GM12892 (cell line): ENCODE measurements at regions not wholly inside any gene's neighbourhood (a gene's known extent, or its start where the extent isn't known, plus 50 kb on each side); places are given as distances from the start of the nearest gene placed in this dataset.
"Not testable (repeated sequence)": the region's sequence is repeated elsewhere in the genome, so short reads cannot be mapped to it uniquely, and the experiment has no call there.

Experiments used
- DNase-seq: peaks from one replicate; pipeline ENCODE4 v3.0.0; 2011; ENCODE audit not compliant: insufficient read length
- FAIRE-seq: peaks from 2 replicates; lab custom pipeline; 2011; peaks lifted over from hg19 to GRCh38; lab: Jason Lieb, UNC
- POLR2A ChIP-seq: IDR thresholded peaks from 2 replicates; pipeline ENCODE4 v1.6.1; 2011; ENCODE audit warnings: low read depth, low read length, control low read depth
- POLR2AphosphoS5 ChIP-seq: IDR thresholded peaks from 2 replicates; pipeline ENCODE4 v1.6.1; 2011; ENCODE audit warnings: low read depth, low read length, control low read depth
- TAF1 ChIP-seq: IDR thresholded peaks from 2 replicates; pipeline ENCODE4 v1.6.1; 2011; ENCODE audit warnings: low read depth, mild to moderate bottlenecking, control low read depth, low read length, borderline replicate concordance

DNA sequence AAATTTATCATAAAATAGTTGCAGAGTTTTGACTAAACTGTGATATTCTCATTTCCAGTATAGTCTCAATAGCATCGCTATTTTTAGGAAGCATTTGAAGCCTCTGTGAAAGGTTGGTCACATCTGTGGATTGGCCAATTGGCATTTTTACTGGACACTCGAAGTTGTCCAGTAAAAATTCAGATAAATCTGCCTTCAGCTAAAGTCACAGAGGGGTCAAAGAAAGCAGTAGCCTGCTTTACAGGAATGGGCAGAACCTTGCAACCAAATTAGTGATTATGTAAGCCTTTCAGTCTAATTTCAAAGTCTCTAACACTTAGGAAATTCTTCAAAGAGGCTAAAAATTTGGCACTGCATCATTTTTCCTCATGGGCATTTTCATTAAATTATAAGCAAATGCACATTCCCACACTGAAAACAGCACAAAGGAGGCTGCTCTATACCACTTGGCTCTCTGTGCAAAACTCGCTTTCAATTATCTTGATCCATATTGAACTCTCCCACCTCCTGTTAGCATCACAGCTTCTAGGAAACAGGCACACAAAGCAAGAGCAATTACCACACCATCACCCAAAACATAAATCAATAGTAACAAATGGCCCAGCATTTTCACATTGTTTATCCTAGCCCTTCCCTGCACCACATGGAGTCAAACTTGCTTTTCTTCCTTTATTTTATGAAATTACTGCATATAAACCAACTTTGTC lies 318.5 kb upstream of the DUSP10 start:
- no peak for DNase-seq
- TF ChIP-seq POLR2A (no peak), TAF1 (no peak), POLR2AphosphoS5 (no peak)
- FAIRE-seq, result no peak

DNA sequence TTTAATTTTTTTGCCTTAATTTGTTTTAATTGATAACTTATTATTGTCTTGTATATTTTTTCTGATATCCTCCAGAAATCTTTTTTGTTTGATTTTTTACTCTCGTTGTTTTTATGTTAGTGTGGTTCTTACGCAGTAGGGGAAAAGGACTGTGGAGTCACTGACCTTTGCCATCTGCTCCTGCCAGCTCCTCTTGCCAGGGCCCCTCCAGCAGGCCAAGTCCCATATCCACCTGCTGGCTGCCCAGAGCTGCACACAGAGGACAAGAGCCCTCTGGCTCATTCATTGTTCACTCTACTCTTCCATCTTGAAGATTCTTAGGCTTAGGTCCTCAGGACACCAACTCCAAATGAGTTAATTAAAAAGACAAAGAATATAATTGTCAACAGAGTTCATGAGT lies 316.4 kb upstream of the DUSP10 start:
- TF ChIP-seq POLR2AphosphoS5, result no peak
- TF ChIP-seq POLR2A, result no peak
- no peak for TF ChIP-seq TAF1
- no peak for DNase-seq
- FAIRE-seq, result no peak

DNA sequence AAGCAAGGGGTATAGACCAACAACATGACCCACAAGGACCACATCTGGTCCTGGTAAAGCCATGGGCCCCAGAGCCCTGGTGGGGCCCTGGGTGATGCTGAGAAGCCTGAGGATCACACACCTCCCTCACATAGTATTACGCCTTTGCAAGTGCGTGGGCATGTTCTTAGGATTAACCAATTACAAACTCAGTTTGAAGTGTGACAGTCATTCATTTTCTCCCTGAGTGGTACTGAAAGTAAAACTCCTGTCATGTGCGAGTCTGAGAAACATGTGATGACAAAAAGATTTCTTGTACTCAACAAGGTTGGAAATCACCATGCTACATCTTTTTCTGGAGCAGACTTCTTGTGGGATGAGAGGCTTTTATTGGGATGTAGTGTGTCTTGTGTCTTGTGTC lies 315.3 kb upstream of the DUSP10 start:
- FAIRE-seq (no peak), DNase-seq (no peak)
- no peak for TF ChIP-seq TAF1
- TF ChIP-seq POLR2A, result no peak
- TF ChIP-seq POLR2AphosphoS5, result no peak

DNA sequence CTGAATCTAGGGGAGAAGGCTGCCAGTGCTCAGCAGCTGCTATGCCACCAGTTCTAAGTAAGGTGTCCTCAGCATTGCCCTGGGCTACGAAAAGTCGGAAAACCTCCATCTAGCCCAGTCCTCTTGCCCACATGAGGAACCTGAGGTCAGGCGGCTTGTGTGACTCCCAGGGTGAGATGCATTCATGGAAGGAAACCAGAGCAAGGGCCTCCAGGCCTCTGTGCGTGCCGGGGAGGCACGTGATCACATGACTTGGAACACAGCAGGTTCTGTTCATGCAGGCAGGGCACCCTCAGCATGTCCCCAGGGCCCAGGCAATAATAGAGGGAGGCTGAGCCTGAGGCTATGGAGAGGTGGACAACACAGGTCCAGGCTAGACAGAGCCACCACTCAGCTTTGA lies 312.5 kb upstream of the DUSP10 start:
- FAIRE-seq, result no peak
- no peak for DNase-seq
- no peak for TF ChIP-seq TAF1
- TF ChIP-seq POLR2A, result no peak
- no peak for TF ChIP-seq POLR2AphosphoS5

DNA sequence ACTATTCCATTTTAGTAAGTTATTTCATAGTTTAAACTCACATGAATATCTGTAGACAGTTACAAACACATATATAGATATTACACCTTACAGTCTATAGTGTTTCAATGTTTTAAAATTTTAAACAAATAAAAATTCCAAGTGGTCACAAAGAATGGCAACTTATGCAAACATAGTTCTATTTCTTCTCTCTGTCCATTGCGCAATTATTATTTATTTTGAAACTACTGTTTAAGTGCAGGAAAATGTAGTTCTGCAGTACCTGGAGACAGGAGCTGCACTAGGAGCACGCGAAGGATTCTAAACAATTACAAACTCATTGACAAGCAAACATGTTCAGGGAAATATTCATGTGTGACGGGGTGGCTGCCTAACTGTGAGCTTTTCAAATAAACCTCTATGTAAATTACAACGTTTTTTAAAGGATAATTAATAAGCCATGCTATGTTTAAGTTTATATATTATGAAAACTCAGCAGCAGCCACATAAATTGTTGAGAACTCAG lies 312.0 kb upstream of the DUSP10 start:
- TF ChIP-seq POLR2AphosphoS5, result no peak
- TF ChIP-seq POLR2A, result no peak

DNA sequence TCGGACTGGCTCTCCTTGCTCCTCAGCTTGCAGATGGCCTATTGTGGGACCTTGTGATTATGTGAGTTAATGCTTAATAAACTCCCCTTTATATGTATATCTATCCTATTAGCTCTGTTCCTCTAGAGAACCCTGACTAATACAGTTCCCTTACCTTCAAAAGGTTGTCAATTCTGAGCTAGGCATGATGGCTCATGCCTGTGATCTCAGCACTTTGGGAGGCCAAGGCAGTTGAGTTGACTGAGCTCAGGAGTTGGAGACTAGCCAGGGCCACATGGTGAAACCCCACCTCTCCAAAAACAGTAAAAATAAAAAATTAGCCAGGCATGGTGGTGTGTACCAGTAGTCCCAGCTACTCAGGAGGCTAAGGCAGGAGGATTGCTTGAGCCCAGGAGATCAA lies 309.4 kb upstream of the DUSP10 start:
- not testable (repeated sequence) for FAIRE-seq, DNase-seq

More for the DNA sequence above, 312.0 kb upstream of the DUSP10 start:
- DNase-seq (no peak), FAIRE-seq (no peak)

DNA sequence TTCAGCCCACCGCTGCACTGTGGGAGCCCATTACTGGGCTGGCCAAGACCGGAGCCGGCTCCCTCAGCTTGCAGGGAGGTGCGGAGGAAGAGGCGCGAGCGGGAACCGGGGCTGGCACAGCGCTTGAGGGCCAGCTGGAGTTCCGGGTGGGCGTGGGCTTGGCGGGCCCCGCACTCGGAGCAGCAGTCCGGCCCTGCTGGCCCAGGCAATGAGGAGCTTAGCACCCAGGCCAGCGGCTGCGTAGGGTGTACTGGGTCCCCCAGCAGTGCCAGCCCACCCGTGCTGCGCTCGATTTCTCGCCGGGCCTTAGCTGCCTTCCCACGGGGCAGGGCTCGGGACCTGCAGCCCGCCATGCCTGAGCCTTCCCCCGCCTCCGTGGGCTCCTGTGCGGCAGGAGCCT lies 307.8 kb upstream of the DUSP10 start:
- not testable (repeated sequence) for DNase-seq, FAIRE-seq

DNA sequence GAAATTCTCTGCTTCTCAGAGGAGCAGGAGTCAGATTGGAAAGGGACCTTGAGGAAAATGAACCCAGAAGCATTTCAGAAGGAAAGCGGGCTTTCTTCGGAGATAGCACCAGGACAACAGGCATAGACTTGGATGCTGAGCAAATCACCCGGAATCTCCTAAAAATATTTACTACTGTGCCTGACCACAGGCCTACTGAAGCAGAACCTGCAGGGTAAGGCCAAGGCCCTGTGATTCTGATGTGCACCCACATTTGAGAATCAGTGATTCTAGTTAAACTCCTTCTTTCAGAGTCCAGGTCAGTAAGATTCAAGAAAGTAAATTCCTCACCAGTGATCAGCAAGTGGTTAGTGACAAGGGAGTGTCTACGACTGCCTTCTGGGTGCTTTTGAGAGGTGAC lies 307.3 kb upstream of the DUSP10 start:
- FAIRE-seq (no peak), DNase-seq (no peak)
- TF ChIP-seq POLR2AphosphoS5, result no peak
- no peak for TF ChIP-seq TAF1
- TF ChIP-seq POLR2A, result no peak

DNA sequence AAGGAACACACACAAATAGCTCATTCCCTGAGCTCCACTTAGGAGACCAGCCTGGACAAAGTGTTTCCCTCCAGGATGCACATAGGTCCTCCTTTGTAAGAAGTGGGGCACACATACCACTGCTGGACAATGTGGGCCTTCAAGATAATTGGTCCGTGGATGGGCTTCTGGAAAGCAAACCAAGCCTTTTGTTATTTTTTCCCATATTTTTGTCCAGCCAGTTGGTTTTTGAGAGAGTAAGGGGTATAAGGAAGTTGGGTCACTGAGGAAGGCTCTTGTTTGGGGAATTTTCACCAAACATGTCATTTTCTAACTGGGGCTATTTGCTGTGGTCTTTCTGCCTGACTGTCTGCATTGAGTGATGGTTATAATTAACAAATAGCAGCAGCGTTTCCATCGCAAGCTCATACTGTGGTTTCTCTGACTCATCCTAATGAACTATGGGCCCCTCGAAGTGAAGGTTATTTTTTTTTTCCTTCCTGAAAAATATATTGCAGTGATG lies 306.3 kb upstream of the DUSP10 start:
- TF ChIP-seq TAF1 (no peak), POLR2A (no peak), POLR2AphosphoS5 (no peak)
- peak; percentile 24 for FAIRE-seq
- no peak for DNase-seq

DNA sequence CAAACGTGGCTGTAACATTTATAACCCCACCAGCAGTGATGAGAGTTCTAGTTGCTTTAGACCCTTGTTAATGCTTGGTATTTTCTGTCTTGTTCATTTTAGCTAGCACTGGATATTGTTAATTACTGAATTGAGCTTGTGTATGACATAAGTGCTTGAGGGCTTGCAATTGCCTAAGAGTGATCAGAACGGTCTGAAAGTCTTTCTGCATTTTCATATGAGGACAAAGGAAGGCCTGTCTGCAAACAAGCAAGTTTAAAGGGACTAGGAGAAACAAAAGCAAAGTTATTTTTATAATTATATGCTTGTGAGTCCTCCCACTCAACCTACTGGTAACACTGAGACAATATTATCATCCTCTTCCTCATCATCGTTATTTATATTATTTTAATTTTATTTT lies 305.5 kb upstream of the DUSP10 start:
- TF ChIP-seq TAF1, result no peak
- no peak for TF ChIP-seq POLR2AphosphoS5
- no peak for TF ChIP-seq POLR2A
- no peak for DNase-seq
- no peak for FAIRE-seq

DNA sequence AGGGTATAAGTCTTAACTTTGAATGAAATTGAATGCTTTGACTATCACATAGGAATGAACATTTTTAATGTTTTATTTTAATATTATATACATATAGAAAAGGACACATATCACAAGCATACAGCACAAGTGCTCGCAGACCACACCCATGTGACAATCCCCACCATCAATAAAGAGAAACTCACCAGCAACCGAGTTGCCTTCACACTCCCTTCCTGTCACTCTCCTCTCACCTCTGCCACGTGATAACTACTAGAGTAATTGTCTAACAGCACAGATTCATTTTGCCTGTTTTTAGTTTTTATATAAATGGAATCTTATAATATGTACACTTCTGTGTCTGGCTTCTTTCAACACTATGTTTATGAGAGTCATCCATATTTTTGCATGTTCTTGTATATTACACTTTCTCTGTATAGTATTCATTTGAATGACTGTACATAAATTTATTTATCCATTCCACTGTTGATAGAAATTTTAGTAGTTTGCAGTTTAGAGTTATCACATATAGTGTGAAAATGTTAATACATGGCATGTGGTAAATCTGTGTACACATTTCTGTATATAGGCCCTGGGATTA lies 304.9 kb upstream of the DUSP10 start:
- TF ChIP-seq POLR2A (no peak), POLR2AphosphoS5 (no peak), TAF1 (no peak)
- FAIRE-seq (no peak), DNase-seq (no peak)

DNA sequence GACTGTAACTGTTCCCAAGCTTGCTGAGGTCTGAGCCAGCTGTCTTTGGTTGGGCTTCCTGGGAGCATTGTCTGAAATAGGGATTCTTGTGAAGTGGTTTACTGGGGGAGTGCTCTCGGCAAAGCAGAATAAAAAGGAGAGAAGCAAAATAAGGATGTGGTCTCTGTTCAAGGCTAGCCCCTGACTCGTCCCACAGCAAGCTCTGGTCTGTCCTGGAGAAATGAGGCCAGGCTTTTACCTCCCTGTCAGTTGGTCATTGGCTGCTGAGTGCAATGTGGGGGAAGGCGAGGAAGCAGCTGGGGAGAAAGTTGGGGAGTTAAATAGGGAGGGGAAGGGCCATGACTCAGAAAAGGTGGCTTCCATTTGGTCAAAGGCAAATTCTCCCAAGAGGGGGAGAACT lies 303.9 kb upstream of the DUSP10 start:
- no peak for FAIRE-seq

DNA sequence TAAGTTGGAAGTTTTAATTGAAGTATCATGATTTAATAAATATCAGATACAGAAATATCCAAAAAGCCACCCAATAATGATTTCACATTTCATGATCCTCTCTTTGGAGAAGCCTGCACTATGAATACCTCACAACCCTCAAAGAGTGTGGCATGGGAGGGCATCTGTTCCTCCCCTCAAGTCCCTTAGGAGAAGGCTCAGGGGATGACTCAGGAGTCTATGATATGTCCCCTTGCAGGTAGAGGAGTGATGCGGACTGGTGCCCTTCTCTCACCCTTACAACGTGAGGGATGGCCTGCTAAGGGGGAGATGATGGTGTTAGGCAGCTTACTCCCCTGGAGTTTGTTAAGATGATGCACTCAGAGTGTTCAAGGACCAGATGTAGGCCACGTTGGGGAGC lies 303.3 kb upstream of the DUSP10 start:
- no peak for FAIRE-seq
- TF ChIP-seq POLR2AphosphoS5 (no peak), POLR2A (no peak), TAF1 (no peak)
- no peak for DNase-seq

More for the DNA sequence above, 303.9 kb upstream of the DUSP10 start:
- TF ChIP-seq POLR2AphosphoS5, result no peak
- no peak for TF ChIP-seq TAF1
- no peak for TF ChIP-seq POLR2A
- no peak for DNase-seq
